CD4-positive, alpha-beta T cell treated with Interleukin-12 subunit alpha and Interleukin-12 subunit beta, for 1 hour (primary cell): ENCODE measurements at regions not wholly inside any gene's neighbourhood (a gene's known extent, or its start where the extent isn't known, plus 50 kb on each side); places are given as distances from the start of the nearest gene placed in this dataset.

Experiments used
- DNase-seq: peaks from one replicate; pipeline ENCODE4 v3.0.0-alpha.2; 2020

- no peak for DNase-seq
These were observed 209.4 kb upstream of the TLE4 start for GRCh38 chr9:79362100-79363081.

GRCh38 chr9:79369676-79370075, 202.1 kb upstream of the TLE4 start:
- DNase-seq: no peak

GRCh38 chr9:79371301-79371700, 200.5 kb upstream of the TLE4 start:
- DNase-seq: no peak

GRCh38 chr9:79371948-79372555, 199.7 kb upstream of the TLE4 start:
- no peak for DNase-seq

DNA sequence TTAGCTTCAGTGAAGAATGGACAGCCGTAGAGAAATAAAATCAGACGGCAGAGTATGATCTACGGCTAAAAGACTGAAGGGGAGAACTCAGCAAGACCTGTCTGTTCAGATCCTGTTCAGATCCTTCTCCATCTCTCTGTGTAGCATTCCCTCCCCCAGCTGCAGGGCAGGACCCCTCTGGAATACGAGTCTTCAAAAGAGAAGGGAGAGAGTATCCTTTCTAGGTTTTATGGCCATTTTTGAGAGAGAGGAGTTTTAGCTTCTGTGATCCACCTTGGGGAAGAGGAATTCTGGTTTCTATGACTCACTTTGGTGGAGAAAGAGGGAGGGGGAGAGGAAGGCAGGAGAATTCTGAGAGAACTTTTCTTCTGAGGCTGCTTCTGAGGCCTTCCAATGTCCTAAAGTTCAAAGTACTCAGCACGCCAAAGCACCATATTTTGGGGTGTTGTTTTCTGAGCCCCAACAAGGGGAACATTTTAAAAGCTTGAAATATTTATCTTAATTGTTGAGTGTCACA, 194.4 kb upstream of the TLE4 start:
- DNase-seq: no peak

DNA sequence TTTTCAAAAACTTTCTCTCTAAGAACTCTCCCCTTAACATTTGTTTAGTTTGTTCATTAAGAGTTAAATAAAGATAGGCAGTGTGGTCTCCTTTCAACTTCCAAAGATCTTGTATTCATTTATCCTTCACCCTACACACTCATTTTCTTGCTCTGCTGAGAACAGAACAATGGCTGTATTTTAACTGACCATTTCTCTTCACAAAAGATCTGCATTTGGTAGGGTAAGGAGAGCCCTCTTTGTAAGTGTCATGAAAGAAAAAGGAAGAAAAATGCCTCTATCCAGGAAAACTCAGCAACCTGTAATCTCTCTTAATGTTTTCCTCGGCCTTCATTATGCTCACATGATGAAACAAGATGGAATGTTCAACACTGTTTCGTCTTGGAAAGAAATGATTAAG, 193.7 kb upstream of the TLE4 start:
- DNase-seq: no peak

- DNase-seq: no peak
These were observed 189.7 kb upstream of the TLE4 start for GRCh38 chr9:79382044-79382443.

- DNase-seq: no peak
These were observed 189.3 kb upstream of the TLE4 start for GRCh38 chr9:79382458-79382857.

GRCh38 chr9:79383096-79383495, 188.7 kb upstream of the TLE4 start:
- DNase-seq: no peak

DNA sequence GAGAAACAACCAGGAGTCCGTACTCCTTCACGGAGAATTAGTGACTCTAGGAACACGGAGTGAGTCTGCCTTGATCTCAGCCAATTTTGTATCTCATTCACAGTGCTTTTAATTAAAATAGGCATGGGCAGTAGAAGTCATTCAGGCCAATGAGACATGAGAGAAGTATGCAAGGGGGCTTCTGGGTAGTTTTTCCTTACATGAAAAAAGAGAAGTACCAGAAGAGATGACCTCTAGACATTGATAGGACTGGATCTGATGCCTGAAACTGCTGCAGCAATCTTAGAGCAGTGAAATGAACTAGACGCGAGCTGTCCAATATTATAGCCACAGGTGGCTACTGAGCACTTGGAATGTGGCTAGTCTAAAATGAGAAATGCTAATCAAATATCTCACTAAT, 187.7 kb upstream of the TLE4 start:
- DNase-seq: no peak

DNA sequence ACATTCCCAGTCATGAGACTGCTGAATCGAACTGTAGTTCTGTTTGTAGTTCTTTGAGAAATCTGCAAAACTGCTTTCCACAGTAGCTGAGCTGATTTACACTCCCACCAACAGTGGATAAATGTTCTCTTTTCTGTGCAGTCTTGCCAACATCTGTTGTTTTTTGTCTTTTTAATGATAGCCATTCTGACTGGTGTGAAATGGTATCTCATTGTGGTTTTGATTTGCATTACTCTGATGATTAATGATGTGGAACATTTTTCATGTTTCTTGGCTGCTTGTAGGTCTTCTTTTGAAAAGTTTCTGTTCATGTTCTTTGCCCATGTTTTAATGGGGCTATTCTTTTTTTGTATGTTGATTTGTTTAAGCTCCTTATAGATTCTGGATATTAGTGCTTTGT, 187.3 kb upstream of the TLE4 start:
- no peak for DNase-seq

DNA sequence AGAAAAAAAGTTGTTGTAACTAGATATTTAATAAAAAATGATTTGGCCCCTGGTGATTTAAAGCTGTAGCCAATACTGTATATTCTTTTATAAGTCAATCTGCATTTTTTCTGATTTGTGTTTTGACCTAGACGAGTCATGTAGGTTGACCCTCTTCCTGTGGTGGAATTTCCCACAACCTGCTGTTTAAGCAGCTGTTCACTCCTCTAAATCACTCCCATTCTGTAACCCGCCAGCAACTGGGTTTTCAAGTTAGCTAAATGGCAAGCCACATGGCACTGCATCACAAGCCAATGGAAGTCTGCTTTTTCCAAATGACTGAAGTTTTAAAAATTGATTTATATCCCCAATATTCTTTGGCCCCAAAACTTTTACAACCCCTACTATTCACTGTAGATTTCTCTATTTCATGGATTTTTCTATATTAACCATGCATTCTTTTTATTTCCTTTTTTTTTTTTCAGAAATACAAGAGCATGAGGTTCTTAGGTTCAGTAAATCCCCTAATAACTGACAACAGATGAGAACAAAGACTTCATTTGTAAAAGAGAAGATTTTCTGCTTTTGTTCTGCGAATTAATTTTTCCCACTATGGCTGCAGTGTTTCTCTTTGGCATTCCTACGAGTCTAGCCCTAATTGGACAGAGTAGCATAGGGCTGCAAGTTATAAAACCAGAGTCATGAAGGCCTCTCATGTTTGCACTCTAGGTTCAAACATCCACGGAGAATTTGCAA, 184.5 kb upstream of the TLE4 start:
- DNase-seq: no peak

- DNase-seq: no peak
These were observed 181.6 kb upstream of the TLE4 start for GRCh38 chr9:79390077-79390698.

- no peak for DNase-seq
These were observed 180.7 kb upstream of the TLE4 start for GRCh38 chr9:79390781-79391770.

DNA sequence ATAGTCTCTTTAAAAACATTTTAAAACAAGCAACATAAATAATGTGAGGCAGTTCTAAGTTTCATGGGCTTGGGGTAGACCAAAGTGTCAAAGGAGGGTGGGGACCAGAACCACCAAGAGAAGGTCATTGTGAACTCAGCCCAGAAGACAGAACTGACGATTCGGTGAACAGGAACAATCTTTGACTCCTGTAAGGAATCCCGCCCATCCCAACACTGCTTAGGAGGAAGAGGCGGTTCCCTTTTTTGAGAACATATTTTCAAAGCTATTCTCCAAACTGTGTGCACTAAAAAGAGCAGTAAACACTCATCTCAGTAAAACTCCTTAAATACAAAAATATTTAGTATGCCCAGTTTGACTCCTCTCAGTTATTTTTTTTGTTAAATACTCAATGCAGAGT, 176.5 kb upstream of the TLE4 start:
- DNase-seq: no peak

DNA sequence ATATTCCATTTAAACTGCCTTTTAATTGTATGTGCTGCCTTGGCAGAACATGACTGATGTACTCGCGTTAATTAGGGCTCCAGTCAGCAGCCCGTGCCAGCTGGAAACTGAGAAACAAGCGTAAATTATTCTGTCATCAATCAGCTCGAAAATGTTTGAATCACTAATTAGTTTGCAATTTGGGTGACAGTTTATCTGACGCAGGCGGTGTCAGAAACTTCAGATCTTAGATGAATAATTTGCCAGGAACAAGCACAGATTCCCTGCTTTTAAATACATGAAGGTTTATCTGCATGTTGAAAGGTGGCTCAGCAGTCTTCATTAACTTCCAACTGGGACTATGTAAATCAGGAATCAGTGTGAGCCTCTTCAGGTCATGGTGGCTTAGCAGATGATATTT, 176.0 kb upstream of the TLE4 start:
- no peak for DNase-seq

DNA sequence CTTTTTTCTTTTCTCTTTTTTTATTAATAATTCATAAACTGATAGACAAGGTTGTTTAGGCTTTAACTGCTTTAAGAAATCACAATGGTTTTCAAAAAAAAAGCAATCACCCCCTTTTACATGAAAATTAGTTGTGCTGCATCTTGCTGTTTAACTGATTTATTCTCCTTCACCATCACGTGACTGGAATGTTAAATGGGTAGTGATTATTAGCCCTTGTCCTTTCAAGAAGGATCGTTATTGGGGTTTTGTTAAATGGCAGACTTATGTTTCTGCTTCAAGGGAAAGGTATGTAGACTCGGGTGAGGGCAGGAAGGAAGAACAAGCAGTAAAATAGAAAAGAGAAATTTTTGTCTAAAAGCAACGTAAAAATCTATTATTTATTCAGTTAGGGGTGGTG, 175.6 kb upstream of the TLE4 start:
- no peak for DNase-seq

DNA sequence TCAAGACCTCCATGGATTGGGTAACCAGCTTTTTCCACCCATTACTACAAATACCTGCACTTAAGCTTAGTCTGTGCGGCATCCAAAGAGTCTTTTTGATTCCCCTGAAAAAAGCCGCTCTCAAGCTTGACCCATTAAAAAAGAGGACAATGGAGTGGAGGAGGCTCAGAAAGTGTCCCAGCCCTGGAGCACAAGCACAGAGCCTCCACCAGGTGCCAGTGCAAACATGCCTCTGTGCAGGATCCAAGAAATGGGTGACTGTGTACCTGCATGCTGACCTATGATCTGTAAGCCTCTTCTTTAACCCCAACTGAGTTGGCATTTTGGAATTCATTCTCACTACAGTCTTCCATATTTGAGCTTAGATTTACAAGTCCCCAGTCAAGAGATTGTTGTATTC, 168.3 kb upstream of the TLE4 start:
- DNase-seq: peak; percentile 6

DNA sequence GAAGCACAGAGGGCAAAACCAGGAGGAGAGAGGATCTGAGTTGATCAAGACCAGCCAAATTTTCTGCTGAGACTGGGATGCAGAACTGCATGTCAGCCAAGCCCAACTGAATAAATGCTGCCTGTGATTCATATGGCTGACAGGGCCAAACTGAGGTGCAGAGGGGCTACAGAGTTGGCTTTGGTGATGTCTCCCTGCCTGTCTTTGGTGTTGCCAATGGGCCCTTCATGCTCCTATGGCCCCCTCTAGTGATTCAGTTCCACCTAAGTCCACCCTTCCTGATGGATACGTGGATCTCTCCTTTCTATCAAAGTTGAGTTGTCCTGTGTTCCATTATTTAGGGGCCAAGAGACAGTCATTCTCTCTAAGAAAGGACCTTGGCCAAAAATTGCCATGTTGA, 163.6 kb upstream of the TLE4 start:
- no peak for DNase-seq

DNA sequence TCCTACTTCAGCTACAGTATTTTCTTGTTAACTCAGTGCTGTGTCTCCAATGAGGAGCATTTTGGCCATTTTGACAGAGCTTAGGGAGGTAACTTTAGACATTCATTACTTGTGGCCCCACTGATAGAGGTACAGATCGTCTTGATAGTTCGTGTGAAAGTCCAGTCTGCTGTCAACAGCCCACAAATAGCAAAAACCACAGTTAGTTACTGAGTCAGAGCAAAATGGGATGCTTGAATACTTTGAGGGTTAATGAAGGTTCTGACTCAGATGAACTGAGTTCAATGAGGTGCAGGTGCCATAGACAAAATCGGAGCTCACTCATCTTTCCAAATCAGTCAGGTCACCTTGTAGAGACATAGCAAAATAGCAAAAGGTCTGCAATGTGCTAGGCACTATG, 163.1 kb upstream of the TLE4 start:
- no peak for DNase-seq

- no peak for DNase-seq
These were observed 162.5 kb upstream of the TLE4 start for GRCh38 chr9:79409182-79409823.
